Trophoblast cell (in vitro differentiated cells and primary cell): ENCODE measurements at regions not wholly inside any gene's neighbourhood (a gene's known extent, or its start where the extent isn't known, plus 50 kb on each side); places are given as distances from the start of the nearest gene placed in this dataset.
A peak's percentile ranks its signal among the peaks of the same experiment; 100 is the strongest.

Experiments used
- DNase-seq, 2 donors: peaks; one replicate each; pipeline ENCODE4 v3.0.0-alpha.2; 2016
- H2AFZ ChIP-seq: 2 replicates; pipeline ENCODE4 v1.6.1; 2013; ENCODE audit warnings: low read length, moderate library complexity, mild to moderate bottlenecking; ENCODE audit not compliant: insufficient read depth, poor library complexity
- H2AK5ac ChIP-seq: 2 replicates; pipeline ENCODE4 v1.6.1; 2013; ENCODE audit warnings: mild to moderate bottlenecking, low read length
- H2BK120ac ChIP-seq: 2 replicates; pipeline ENCODE4 v1.6.1; 2013; ENCODE audit warnings: low read length, mild to moderate bottlenecking, moderate library complexity; ENCODE audit not compliant: insufficient read depth, poor library complexity
- H2BK12ac ChIP-seq: 2 replicates; pipeline ENCODE4 v1.6.1; 2013; ENCODE audit warnings: mild to moderate bottlenecking, low read length, moderate library complexity
- H2BK5ac ChIP-seq: 2 replicates; pipeline ENCODE4 v1.6.1; 2013; ENCODE audit warnings: low read length, low read depth, moderate library complexity, mild to moderate bottlenecking; ENCODE audit not compliant: poor library complexity
- H3K14ac ChIP-seq: 2 replicates; pipeline ENCODE4 v1.6.1; 2013; ENCODE audit warnings: mild to moderate bottlenecking, low read length
- H3K18ac ChIP-seq: 2 replicates; pipeline ENCODE4 v1.6.1; 2013; ENCODE audit warnings: mild to moderate bottlenecking, low read length
- H3K23ac ChIP-seq: 2 replicates; pipeline ENCODE4 v1.6.1; 2013; ENCODE audit warnings: low read length
- H3K27ac ChIP-seq: 2 replicates; pipeline ENCODE4 v1.5.1; 2013; ENCODE audit warnings: low read depth, mild to moderate bottlenecking, inconsistent platforms, low read length, moderate library complexity
- H3K27me3 ChIP-seq: 2 replicates; pipeline ENCODE4 v1.6.1; 2013; ENCODE audit warnings: inconsistent platforms, mild to moderate bottlenecking, low read length, moderate library complexity; ENCODE audit not compliant: insufficient read depth
- H3K36me3 ChIP-seq, 2 experiments: 1 replicate in 1 of 2; 2 replicates in 1 of 2; pipeline ENCODE4 v1.6.1; 2013; ENCODE audit warnings: low read length in 2 of 2, mild to moderate bottlenecking in 2 of 2, moderate library complexity in 1 of 2; ENCODE audit not compliant: insufficient read depth in 2 of 2, control insufficient read depth in 1 of 2
- H3K4ac ChIP-seq: 2 replicates; pipeline ENCODE4 v1.6.1; 2013; ENCODE audit warnings: low read depth, mild to moderate bottlenecking, low read length, moderate library complexity
- H3K4me1 ChIP-seq, 2 experiments: 1 replicate in 1 of 2; 2 replicates in 1 of 2; pipeline ENCODE4 v1.6.1; 2013; ENCODE audit warnings: low read length in 2 of 2, mild to moderate bottlenecking in 2 of 2, moderate library complexity in 1 of 2; ENCODE audit not compliant: insufficient read depth in 2 of 2, control insufficient read depth in 1 of 2
- H3K4me2 ChIP-seq: 2 replicates; pipeline ENCODE4 v1.6.1; 2013; ENCODE audit warnings: inconsistent platforms, mild to moderate bottlenecking, low read length, moderate library complexity
- H3K4me3 ChIP-seq: 2 replicates; pipeline ENCODE4 v1.5.1; 2013; ENCODE audit warnings: mild to moderate bottlenecking, low read depth, low read length, inconsistent platforms
- H3K79me1 ChIP-seq: one replicate; pipeline ENCODE4 v1.6.1; 2013; ENCODE audit warnings: low read length
- H3K79me2 ChIP-seq: 2 replicates; pipeline ENCODE4 v1.6.1; 2013; ENCODE audit warnings: low read length, mild to moderate bottlenecking; ENCODE audit not compliant: control insufficient read depth, insufficient read depth, poor library complexity
- H3K9ac ChIP-seq: 2 replicates; pipeline ENCODE4 v1.6.1; 2013; ENCODE audit warnings: mild to moderate bottlenecking, low read length
- H3K9me3 ChIP-seq: 2 replicates; pipeline ENCODE4 v1.6.1; 2013; ENCODE audit warnings: low read depth, mild to moderate bottlenecking, control low read depth, inconsistent platforms, low read length; ENCODE audit not compliant: insufficient read depth
- H4K12ac ChIP-seq: 2 replicates; pipeline ENCODE4 v1.6.1; 2013; ENCODE audit warnings: low read depth, mild to moderate bottlenecking, low read length, moderate library complexity
- H4K8ac ChIP-seq: 2 replicates; pipeline ENCODE4 v1.6.1; 2013; ENCODE audit warnings: low read depth, mild to moderate bottlenecking, low read length, moderate library complexity
- H4K91ac ChIP-seq: one replicate; pipeline ENCODE4 v1.6.1; 2013; ENCODE audit warnings: low read depth, mild to moderate bottlenecking, low read length, moderate library complexity
- WGBS: extraction: QIAGEN DNeasy Blood & Tissue Kit; methylation state at CpG from one replicate; pipeline ENCODE4 v1.1.7; 2013; ENCODE audit warnings: missing lambda C conversion rate; ENCODE audit not compliant: insufficient read length, insufficient coverage; ENCODE audit errors: extremely low coverage; 5-methylcytosine and 5-hydroxymethylcytosine counted together

DNA sequence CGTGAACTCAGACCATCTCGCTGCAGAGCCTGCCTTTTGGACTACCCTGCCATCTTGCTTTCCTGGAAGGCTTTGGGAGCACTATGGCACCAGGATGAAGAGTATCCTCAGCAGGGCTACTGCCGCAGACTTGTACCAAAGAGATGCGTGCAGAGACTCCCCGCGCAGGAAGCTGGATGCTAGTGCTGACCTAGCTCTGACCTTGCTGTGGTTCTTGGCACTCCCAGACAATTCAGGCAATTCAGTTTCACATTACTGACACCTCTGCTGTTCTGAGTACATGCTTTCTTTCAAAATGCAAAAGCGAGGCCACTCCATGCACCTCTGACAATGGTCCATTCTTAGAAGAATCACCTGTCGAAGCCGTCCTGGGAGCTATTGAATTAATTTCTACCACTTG lies 251.5 kb upstream of the MEX3C start:
- Histone ChIP-seq H3K36me3 (no peaks in the 10 kb centered on the region), H3K9me3 (no peaks in the 10 kb centered on the region), H3K14ac (no peak overlapping the region), H2AFZ (no peak overlapping the region), H2BK120ac (no peak overlapping the region), H3K4me3 (no peak overlapping the region), H3K4me2 (no peak overlapping the region), H3K79me2 (no peaks in the 10 kb centered on the region), H4K91ac (no peak overlapping the region), H3K18ac (no peak overlapping the region), H2BK5ac (no peak overlapping the region), H4K8ac (no peak overlapping the region), H3K4ac (no peak overlapping the region), H3K27ac (no peak overlapping the region), H4K12ac (no peak overlapping the region), H2BK12ac (no peak overlapping the region), H3K23ac (no peak overlapping the region), H3K79me1 (no peaks in the 10 kb centered on the region), H3K4me1 (no peaks in the 10 kb centered on the region), H3K27me3 (no peaks in the 10 kb centered on the region), H3K9ac (no peak overlapping the region), H2AK5ac (no peak overlapping the region)
- no peak for DNase-seq
- WGBS, result no CpG with 5 or more reads among the region's 9 CpGs

DNA sequence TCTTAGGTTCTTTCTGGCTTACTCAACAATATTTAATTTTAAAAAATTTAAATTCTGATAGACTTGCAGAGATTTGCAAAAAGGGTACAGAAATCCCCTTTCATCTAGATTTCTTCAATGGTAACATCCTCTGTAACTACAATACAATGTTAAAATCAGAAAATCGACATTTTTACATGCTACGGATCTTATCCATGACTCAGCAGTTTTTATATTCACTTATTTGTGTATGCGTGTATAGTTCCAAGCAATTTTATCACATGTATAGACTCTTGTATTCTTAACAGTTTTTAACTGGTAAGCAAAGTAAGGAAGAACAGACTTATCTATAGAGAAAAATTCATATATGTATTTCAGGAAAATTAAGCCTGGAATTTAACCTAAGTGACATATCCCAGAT lies 256.1 kb upstream of the MEX3C start:
- Histone ChIP-seq H3K9me3 (no peaks in the 10 kb centered on the region), H2AFZ (no peak overlapping the region), H3K23ac (no peak overlapping the region), H2BK12ac (no peak overlapping the region), H2BK120ac (no peak overlapping the region), H4K12ac (no peak overlapping the region), H4K91ac (no peak overlapping the region), H3K4me1 (no peaks in the 10 kb centered on the region), H3K27ac (no peak overlapping the region), H3K27me3 (no peaks in the 10 kb centered on the region), H3K36me3 (no peaks in the 10 kb centered on the region), H3K14ac (no peak overlapping the region), H3K4me3 (no peak overlapping the region), H2AK5ac (no peak overlapping the region), H3K18ac (no peak overlapping the region), H3K9ac (no peak overlapping the region), H4K8ac (no peak overlapping the region), H3K79me2 (no peaks in the 10 kb centered on the region), H2BK5ac (no peak overlapping the region), H3K4ac (no peak overlapping the region), H3K4me2 (no peak overlapping the region), H3K79me1 (no peaks in the 10 kb centered on the region)
- WGBS, result no CpG with 5 or more reads among the region's 3 CpGs
- DNase-seq, result no peak

- Histone ChIP-seq H3K4me1 (no peaks in the 10 kb centered on the region), H3K36me3 (no peaks in the 10 kb centered on the region), H2BK12ac (no peak overlapping the region), H2BK5ac (no peak overlapping the region), H3K27me3 (no peaks in the 10 kb centered on the region), H2AK5ac (no peak overlapping the region), H3K4me2 (no peak overlapping the region), H4K8ac (no peak overlapping the region), H3K14ac (no peak overlapping the region), H3K27ac (no peak overlapping the region), H3K18ac (no peak overlapping the region), H4K91ac (no peak overlapping the region), H3K79me1 (no peaks in the 10 kb centered on the region), H3K4me3 (no peak overlapping the region), H3K9ac (no peak overlapping the region), H3K9me3 (no peaks in the 10 kb centered on the region), H3K79me2 (no peaks in the 10 kb centered on the region), H3K4ac (no peak overlapping the region), H4K12ac (no peak overlapping the region), H2AFZ (no peak overlapping the region), H2BK120ac (no peak overlapping the region), H3K23ac (no peak overlapping the region)
- no peak for DNase-seq
- no CpG with 5 or more reads among the region's 1 CpG for WGBS
These were observed 261.4 kb upstream of the MEX3C start for GRCh38 chr18:51458861-51459260.

- no peak overlapping the region for H4K8ac ChIP-seq
- H3K4me2 ChIP-seq, result no peak overlapping the region
- H3K9me3 ChIP-seq, result no peaks in the 10 kb centered on the region
- H2AFZ ChIP-seq, result no peak overlapping the region
- H4K91ac ChIP-seq, result no peak overlapping the region
- H3K27ac ChIP-seq, result no peak overlapping the region
- H3K4me3 ChIP-seq, result no peak overlapping the region
- H3K4ac ChIP-seq, result no peak overlapping the region
- no peaks in the 10 kb centered on the region for H3K4me1 ChIP-seq
- H3K9ac ChIP-seq, result no peak overlapping the region
- DNase-seq, result peak; percentile 5 to 56
- WGBS, result no CpG with 5 or more reads among the region's 1 CpG
- H3K14ac ChIP-seq, result no peak overlapping the region
- H3K36me3 ChIP-seq, result no peaks in the 10 kb centered on the region
- no peak overlapping the region for H2BK120ac ChIP-seq
- no peaks in the 10 kb centered on the region for H3K27me3 ChIP-seq
- no peak overlapping the region for H2AK5ac ChIP-seq
- H2BK5ac ChIP-seq, result no peak overlapping the region
- no peak overlapping the region for H3K18ac ChIP-seq
- H2BK12ac ChIP-seq, result no peak overlapping the region
- no peak overlapping the region for H4K12ac ChIP-seq
- H3K79me1 ChIP-seq, result no peaks in the 10 kb centered on the region
- H3K79me2 ChIP-seq, result no peaks in the 10 kb centered on the region
- H3K23ac ChIP-seq, result no peak overlapping the region
These were observed 264.5 kb upstream of the MEX3C start for GRCh38 chr18:51461956-51462355.
